HG03095 (cell line): ENCODE measurements at regions not wholly inside any gene's neighbourhood (a gene's known extent, or its start where the extent isn't known, plus 50 kb on each side); places are given as distances from the start of the nearest gene placed in this dataset.
"Not testable (repeated sequence)": the region's sequence is repeated elsewhere in the genome, so short reads cannot be mapped to it uniquely, and the experiment has no call there.

Source experiments
- ATAC-seq: cut with Tn5 transposase; IDR thresholded peaks from one replicate; pipeline ENCODE4 v1.9.1; 2021; ENCODE audit warnings: moderate library complexity; ENCODE audit not compliant: unreplicated experiment

DNA sequence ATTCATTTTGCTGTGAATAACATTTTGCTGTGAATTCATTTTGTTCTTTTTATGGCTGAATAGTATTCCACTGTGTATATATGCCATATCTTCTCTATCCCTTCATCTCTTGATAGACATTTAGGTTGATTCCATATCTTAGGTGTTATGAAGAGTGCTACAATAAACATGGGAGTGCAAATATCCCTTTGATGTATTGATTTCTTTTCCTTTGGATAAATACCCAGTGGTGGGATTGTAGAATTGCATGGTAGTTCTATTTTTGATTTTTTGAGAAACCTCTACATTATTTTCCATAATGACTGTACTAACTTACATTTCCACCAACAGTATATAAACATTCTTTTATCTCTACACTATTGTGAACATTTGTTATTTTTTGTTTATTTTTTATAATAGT, 555.9 kb downstream of the PDHA2 start:
- no peak for ATAC-seq

DNA sequence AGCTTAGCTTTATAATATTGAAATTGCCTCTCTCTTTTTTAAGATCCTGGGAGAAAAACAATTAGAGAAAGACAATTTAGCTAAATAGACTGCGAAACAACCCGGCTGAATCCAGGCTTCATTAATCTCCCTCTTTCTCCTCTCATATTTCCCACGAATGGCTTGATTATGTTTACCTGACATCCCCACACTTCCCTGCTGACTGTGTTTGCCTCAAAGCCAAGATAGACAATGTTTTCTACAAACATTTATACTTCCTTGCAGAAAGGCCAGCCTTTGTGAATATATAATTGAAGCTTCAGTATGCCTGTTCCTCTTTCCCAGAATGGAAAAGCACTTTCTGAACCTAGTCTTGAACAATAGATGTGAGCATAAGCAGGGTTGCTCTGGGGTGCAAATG, 566.8 kb downstream of the PDHA2 start:
- ATAC-seq = no peak

DNA sequence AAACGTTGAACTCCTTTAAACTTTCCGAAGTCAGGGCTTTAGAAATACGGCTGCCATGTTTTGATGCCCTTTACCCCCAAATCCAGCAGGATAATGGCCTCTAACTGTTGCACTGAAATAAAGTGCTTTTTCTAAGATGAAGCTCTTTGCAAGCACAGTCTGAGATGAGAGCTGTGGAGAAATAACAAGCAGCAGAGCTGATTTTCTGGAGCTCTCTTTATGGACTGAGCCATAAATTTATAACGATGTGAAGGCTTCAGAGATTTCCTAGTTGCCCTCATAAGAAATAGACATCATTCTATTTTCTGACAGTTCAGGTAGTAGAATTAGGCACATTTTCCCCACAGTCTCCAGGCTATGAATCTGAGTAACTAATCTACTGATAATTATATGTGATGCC, 567.3 kb downstream of the PDHA2 start:
- no peak for ATAC-seq

DNA sequence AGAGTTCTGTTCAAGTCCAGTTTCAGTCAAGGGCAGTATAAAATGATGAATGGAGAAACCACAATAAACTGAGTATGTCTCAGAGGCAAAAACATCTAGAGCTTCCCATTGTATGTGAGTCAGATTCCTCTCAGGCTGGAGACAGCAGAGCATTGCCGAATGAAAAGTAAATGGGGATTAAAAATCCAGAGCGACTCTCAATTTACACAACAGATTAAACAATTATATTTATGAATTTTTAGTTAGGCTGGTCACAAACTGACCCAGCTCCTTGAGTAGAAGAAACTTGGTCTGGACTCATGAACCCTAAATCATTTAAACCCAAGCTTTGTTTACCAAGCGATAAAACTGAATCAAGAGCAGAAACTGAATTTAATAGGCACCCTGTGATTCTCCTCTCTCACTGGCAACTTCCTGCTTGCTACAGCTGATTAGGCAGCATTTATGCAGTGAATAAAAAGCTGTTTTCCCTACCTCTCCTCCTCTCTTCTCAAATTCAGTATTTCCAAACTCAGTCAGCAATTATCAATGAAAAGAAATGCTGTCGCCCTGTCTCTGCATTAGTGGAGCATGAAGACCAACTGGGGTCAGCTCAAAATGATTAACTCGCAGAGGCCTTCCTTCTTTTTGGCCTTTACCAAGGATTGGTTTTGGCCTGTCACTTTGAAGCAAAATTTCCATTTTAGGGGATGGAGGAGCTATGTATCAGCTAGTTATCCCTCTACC, 568.0 kb downstream of the PDHA2 start:
- no peak for ATAC-seq

DNA sequence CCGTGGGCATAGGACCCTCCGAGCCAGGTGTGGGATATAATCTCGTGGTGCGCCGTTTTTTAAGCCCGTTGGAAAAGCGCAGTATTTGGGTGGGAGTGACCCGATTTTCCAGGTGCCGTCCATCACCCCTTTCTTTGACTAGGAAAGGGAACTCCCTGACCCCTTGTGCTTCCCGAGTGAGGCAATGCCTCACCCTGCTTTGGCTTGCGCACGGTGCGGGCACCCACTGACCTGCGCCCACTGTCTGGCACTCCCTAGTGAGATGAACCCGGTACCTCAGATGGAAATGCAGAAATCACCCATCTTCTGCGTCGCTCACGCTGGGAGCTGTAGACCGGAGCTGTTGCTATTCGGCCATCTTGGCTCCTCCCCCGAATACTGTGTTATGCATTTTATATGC, 575.0 kb downstream of the PDHA2 start:
- not testable (repeated sequence) for ATAC-seq

DNA sequence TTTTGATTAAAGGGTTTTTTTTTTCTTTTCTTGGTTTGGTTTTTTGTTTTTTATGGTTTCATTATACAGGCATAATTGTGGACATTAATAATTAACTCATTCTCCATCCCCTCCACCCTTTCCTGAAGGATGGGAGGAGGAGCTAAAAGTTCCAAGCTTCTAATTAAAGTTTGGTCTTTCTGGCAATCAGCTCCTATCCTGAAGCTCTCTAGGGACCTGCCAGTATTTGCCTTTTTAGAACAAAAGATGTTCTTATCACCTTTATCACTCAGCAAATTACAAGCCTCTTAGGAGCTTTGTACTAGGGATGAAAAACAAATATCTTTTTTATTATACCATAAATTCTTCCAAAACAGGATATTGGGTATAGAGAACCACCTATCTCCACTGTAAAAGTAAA, 589.8 kb downstream of the PDHA2 start:
- no peak for ATAC-seq

DNA sequence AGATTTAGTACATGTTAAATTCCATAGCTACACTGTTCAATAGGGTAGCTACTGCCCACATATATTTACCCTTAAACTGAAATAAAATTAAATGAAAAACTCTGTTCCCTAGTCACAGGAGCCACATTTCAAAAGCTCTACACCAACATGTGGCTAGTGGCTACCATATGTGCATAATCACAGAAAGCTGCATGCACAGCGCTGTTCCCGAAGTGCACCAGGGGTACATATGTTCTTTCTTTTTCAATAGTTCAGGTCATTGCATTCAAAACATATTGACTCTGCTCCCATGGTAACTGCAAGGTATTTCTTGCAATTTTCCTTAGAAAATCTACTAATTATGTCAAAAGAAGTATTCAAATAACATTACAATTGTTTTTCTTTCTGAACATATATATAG, 591.2 kb downstream of the PDHA2 start:
- no peak for ATAC-seq

DNA sequence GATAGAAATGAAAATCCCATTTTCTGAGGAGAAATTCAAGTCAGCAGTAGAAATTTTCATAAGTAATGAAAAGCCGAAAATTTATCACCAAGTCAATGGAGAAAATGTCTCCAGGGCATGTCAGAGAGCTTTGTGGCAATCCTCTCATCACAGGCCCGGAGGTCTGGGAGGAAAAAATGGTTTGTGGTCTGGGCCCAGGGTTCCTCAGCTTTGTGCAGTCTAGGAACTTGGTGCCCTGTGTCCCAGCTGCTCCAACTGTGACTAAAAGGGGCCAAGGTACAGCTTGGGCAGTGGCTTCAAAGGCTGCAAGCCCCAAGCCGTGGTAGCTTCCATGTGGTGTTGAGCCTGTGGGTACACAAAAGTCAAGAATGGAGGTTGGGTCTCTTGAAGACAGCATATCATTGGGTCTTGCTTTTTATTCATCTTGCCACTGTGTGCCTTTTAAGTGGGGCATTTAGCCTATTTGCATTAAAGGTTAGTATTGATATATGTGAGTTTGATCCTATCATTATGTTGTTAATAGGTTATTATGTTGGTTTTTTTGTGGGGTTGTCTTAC, 608.5 kb downstream of the PDHA2 start:
- ATAC-seq = no peak

DNA sequence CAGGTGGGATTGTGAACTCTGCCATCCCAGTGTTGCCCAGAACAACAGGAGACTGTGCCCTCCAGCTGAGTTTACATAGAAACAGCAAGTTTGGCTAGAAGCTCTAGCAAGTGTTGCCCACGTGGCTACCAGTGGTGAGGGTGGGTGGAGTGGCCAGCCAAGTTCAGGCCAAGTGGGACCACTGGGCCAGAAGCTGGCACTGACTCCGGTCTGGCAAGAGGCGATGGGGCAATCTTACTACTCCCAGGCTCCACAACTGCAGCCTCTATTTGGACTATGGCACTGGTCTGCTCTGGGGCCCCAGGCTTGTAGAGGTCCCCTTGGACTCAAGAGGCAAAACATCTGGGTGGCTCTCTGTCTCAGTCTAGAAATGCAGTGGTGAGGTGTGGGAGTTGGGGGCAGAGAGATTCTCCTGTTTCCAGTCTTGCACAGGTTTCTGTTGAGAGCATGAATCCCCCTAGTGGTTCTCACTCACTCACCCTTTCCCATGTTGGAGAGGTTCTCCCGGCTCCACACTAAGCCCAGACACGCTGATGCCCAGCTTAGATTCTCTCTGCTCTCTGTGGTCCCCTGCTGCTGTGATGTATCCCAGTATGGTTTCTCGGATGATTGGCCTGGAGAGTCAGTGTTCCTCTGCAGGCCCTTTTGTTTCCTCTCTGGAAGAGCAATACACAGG, 615.3 kb downstream of the PDHA2 start:
- no peak for ATAC-seq

DNA sequence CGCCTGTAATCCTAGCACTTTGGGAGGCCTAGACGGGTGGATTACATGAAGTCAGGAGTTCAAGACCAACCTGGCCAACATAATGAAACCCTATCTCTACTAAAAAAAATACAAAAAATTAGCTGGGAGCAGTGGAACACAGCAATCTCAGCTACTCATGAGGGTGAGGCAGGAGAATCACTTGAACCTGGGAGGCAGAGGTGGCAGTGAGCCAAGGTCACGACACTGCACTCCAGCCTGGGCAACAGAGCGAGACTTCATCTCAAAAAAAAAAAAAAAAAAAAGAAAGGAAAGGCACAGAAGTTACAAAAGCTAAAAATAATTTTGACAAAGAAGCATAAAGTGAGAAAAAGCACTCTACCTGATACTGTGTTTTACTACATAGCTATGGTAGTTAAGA, 618.1 kb downstream of the PDHA2 start:
- ATAC-seq = not testable (repeated sequence)

DNA sequence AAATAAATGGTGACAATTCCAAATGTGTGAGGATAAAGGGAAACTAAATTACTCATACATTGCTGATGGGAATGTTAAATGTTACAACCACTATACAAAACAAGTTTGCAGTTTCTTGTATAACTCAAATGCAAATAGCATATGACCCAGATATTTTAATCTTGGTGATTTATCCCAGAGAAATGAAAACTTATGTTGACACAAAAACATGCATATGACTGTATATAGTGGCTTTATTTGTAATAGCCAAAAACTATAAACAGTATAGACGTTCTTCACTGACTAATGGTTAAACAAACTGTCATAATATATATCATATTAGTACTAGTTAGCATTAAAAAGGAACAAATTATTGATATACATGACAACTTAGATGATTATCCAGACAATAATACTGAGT, 619.2 kb downstream of the PDHA2 start:
- no peak for ATAC-seq

DNA sequence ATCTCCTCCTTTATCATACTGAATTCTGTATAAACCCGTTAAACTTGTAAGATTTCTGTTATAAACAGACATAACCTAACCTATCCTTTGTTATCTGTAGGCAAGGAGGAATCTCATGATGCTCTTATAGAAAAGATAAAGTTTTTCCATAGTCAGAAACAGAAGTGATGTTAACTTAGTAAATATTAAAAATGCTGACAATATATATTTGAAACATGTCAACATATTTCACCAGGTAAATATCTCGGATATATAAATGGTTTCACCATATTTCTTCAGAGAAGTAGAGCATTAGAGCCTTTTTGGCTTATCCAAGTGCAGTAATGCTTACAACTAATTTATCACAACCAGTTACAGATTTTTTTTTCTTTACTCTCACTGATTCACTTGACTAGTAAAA, 625.9 kb downstream of the PDHA2 start:
- no peak for ATAC-seq

DNA sequence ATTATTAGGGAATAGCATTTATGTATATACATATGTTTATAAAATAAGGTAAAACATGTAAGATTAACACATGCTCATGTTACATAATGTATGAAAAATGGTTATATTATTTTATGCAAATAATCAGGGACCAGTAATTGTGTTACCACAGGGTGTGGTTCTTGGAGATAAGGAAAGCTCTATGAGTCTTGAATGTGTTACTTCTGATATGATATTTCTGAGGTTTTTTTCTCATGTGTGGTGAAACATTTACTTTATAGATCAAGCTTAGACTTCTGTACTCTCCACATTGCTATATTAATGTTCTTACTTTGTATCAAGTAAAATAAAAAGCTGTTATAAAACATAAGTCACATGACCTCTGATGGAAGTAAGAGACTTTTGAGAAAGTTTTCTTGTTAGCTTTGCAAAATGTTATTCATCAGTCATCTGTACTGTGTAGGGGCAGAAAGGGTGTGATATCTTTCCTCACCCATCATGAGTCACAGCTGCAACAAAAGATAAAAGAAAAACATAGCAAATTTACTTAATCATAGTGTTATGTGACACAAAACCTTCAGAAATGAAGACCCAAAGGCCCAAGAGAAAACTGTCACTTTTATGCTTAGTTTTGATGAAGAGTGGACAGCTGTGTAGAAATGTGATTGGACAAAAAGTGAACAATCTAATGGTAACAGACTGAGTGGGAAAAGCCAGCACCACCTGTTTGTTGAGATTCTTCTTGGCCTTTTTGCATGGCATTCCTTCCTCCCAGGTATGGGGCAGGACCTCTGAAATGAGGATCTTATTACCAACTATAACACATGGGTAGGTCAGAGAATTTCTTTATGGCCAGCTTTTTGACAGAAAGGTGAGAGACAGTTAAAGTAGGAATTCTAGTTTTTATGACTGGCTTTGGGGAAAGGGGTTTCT, 632.3 kb downstream of the PDHA2 start:
- no peak for ATAC-seq

DNA sequence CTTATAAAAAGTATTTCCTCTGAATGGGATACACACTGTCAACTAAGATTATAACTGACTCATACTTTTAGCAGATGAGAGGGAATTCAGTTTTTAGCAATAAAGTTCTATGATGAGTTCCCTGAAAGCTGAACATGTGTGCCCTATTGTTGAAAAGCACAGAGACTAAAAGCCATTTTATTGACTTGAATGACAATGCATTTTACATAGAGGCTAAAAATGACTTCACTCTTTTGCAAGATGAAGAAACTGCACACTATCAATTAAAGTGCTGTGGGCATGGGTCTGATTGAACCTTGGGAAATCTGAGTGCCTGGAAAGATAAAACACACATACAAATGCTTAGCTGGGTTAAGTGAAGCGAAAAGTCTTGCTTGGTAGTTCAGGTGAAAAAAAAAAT, 633.4 kb downstream of the PDHA2 start:
- no peak for ATAC-seq

DNA sequence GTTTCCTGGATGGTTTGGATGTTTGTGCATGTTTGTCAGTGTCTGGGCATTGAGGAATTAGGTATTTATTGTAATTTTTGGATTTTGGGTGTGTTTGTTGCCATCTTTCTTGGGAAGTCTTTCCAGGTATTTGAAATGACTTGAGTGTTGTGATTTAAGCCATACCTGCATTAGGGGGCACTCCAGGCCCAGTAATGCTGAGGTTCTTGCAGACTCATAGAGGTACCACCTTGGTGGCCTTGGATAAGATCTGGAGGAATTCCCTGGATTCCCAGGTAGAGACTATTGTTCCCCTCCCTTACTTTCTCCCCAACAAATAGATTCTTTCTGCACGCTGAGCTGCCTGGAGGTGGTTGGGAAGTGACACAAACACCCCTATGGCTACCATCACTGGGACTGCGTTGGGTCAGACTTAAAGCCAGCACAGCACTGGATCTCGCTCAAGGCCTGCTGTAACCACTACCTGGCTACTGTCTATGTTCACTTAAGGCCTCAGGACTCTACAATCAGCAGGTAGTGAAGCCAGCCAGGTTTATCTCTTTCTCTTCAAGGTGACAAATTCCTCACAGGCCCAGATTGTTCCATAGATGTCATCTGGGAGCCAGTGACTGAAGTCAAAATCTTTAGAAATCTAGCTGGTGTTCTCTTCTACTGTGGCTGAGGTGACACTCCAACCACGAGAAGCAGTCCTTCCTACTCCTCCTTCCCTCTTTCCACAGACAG, 643.6 kb downstream of the PDHA2 start:
- ATAC-seq = no peak

DNA sequence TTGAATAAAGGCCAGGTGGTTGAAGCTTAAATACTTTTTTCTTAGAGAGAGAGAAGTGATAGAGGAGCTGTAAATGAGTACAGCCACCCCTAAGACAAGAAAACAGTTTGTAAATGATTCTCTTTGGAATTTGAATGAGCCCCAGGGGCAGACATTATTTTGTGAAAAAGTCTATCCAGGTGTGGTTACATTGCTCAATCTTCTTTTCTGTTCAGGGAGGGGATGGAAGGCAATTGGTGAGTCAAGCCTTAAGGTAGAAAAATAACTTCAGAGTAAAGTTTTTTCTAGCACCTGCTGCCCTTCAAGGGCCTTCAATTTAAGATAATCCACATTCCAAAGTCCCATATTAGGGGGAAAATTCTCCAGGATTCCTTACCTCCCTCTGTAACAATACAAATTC, 646.7 kb downstream of the PDHA2 start:
- ATAC-seq = no peak

DNA sequence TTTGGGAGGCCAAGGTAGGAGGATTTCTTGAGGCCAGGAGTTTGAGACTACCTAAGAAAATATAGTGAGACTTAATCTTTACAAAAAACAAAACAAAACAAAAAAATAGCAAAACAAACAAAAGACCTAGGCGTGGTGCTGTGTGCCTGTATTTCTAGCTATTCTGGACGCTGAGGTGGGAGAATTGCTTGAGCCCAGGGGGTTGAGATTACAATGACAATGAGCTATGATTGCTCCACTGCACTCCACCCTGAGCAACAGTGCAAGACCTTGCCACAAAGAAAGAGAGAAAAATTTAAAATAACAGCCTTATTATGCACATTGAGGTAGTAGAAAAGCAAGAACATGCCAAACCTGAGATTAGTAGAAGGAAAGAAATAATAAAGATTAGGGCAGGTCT, 657.7 kb downstream of the PDHA2 start:
- no peak for ATAC-seq

DNA sequence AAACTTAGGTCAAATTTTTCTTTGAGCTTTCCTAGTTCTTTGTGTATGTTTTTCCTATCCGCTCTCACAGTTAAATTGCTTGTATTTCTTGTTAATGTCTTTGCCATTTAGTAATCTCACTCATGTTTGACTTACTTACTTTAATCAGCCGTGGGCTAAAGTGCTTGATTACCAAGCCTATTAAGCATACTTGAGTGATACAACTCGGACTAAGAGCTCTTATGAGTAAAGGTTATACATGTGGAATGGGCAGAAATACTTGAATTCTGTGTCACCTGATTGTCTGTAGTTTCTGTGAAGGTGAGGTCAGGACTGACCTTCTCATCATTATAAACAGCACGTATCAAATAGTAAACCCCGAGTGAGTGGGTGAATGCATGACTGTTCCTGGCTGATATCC, 664.5 kb downstream of the PDHA2 start:
- ATAC-seq = no peak

DNA sequence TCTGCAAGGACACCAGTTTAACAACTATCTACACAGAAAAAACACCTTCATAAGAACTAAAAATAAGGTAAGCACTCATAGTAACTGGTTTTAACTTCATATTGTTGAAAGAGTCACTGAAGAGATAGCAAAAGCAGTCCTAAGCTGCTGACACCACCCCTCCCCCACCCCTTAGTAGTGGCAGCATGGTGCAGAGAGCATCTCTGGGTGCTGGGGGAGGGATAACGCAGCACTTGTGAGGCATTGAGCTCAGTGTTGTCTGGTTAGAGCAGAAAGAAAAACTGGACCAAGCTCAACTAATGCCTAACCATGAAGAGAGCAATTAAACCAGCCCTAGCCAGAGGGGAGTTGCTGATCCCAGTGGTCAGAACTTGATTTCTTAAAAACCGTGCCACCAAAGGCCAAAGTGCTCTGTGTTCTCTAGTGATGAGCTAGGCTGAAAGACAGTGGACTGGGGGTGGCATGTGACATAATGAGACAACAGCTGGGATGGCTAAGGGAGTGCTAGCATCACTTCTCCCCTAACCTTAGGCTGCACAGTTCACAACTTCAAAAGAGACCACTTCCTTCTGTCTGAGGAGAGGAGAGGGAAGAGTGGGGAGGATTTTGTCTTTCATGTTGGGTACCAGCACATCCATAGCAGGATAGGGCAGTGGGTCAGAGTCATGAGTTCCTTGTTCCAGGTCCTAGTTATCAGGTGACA, 669.3 kb downstream of the PDHA2 start:
- ATAC-seq = no peak

DNA sequence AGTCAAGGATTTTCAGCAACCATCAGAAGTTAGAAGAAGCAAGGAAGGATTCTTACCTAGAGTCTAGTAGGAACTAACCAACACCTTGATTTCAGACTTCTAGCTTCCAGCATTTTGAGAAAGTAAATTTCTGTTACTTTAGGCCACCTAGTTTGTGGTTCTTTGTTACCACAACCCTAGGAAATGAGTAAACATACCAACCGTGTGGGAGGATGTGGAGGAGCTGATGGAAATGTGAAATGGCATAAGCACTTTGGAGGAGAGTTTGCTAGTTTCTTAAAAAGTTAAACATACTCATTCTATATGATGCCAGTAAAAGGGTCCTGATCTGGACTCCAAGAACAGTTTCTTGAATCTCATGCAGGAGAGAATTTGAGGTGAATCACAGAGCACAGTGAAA, 679.4 kb downstream of the PDHA2 start:
- no peak for ATAC-seq
